Ishikawa (cell line): ENCODE measurements at regions not wholly inside any gene's neighbourhood (a gene's known extent, or its start where the extent isn't known, plus 50 kb on each side); places are given as distances from the start of the nearest gene placed in this dataset.

Experiments
- CEBPB ChIP-seq: IDR thresholded peaks from 2 replicates; pipeline ENCODE4 v1.6.1; 2012
- CREB1 ChIP-seq: IDR thresholded peaks from 2 replicates; pipeline ENCODE4 v1.6.1; 2012; ENCODE audit warnings: low read depth
- EP300 ChIP-seq: IDR thresholded peaks from 2 replicates; pipeline ENCODE4 v1.6.1; 2012; ENCODE audit warnings: borderline replicate concordance
- FOXM1 ChIP-seq: IDR thresholded peaks from 2 replicates; pipeline ENCODE4 v1.6.1; 2012; ENCODE audit warnings: low read depth, borderline replicate concordance
- REST ChIP-seq: IDR thresholded peaks from 2 replicates; pipeline ENCODE4 v1.6.1; 2012; ENCODE audit warnings: low read depth, mild to moderate bottlenecking
- YY1 ChIP-seq: IDR thresholded peaks from 2 replicates; pipeline ENCODE4 v1.6.1; 2012; ENCODE audit warnings: low read depth
- TF ChIP-seq, protein P1 (sequence below): IDR thresholded peaks from 2 replicates; pipeline ENCODE4 v1.6.1; 2012

DNA sequence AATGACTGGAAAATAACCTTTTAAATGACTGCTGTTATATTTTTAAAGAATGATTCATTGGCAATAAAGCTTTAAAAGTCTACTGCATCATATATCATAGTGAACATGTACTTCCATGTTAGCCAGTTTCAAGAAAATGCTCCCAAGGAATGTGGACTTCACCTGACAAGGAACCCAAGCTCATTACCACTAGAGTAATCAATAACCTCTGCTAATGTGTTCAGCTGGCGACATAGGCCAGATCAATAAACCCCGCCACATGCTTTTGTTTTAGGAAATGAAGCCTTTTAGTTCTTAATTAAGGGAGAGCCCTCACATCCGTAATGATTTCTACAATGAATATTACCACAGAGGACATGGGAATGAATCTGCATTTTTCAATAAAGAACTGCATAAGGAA is 1219.9 kb upstream of the CNTN5 start:
- TF ChIP-seq EP300: no peak
- TF ChIP-seq, protein P1, sequence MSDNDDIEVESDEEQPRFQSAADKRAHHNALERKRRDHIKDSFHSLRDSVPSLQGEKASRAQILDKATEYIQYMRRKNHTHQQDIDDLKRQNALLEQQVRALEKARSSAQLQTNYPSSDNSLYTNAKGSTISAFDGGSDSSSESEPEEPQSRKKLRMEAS: no peak
- no peak for TF ChIP-seq FOXM1
- no peak for TF ChIP-seq REST
- TF ChIP-seq CREB1: no peak
- no peak for TF ChIP-seq CEBPB
- TF ChIP-seq YY1: no peak
